H1 (cell line): ENCODE measurements at regions not wholly inside any gene's neighbourhood (a gene's known extent, or its start where the extent isn't known, plus 50 kb on each side); places are given as distances from the start of the nearest gene placed in this dataset.

Source experiments
- CHD7 ChIP-seq: fragments of 300-600 bp; sonication (generic); IDR thresholded peaks from 2 replicates; pipeline ENCODE4 v1.7.1; 2012; ENCODE audit warnings: low read length, moderate library complexity, mild to moderate bottlenecking, inconsistent platforms; ENCODE audit not compliant: insufficient replicate concordance

GRCh38 chr2:163198007-163198406 lies 359.4 kb upstream of the KCNH7 start (continued):
- TF ChIP-seq CHD7, result no peak
- TF ChIP-seq, all 59 proteins: peak for 0
